Stimulated activated CD4-positive, alpha-beta T cell treated with anti-CD3 and anti-CD28 coated beads, TNF-alpha, amount 100 ng/mL, for 4 hours (primary cell): ENCODE measurements at regions not wholly inside any gene's neighbourhood (a gene's known extent, or its start where the extent isn't known, plus 50 kb on each side); places are given as distances from the start of the nearest gene placed in this dataset.
"Not testable (repeated sequence)": the region's sequence is repeated elsewhere in the genome, so short reads cannot be mapped to it uniquely, and the experiment has no call there.

ENCODE experiments used
- DNase-seq, 3 experiments: peaks; one replicate each; pipeline ENCODE4 v3.0.0-alpha.2; 2020; ENCODE audit warnings: low read depth in 3 of 3

DNA sequence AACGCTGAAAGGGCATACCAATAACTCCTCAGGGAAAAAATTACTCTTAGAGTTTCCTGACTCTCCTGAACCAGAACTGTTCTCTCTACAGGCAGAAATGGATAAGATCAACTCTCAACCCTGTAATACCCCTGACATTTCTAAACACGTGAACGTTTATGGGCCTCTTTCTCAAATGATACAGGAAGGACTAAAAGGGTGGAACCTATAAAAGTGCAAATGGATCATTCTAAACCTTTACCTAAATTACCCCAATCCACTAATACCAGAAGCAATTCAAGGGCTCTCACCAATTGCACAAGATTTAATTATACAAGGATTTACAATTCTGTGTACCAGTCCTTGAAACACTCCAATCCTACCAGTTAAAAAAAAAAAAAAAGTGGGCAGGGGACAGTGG lies 98.0 kb upstream of the FAM174B start:
- no peak for DNase-seq

DNA sequence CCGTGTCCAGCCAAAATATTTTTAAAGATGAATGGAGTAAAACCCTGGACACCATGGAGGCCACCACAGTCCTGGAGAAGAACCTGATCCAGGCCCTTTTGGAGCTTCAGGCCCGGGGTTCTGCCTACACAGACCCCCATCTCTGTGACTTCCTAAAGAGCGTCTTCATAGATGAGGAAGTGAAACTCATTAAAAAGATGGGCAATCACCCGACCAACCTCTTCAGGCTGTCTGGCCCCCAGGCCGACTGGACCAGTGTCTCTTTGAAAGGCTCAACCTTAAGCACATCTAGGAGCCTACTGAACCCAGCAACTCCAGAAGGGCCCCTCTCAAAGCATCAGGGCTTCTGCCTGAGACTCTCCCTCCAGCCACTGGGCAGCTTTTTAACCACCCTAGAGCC lies 107.9 kb upstream of the FAM174B start:
- no peak for DNase-seq

DNA sequence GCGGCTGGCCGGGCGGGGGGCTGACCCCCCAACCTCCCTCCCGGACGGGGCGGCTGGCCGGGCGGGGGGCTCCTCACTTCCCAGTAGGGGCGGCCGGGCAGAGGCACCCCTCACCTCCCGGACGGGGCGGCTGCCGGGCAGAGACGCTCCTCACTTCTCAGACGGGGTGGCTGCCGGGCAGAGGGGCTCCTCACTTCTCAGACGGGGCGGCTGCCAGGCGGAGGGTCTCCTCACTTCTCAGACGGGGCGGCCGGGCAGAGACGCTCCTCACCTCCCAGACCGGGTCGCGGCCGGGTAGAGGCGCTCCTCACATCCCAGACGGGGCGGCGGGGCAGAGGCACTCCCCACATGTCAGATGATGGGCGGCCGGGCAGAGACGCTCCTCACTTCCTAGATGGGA lies 112.6 kb upstream of the FAM174B start:
- not testable (repeated sequence) for DNase-seq

DNA sequence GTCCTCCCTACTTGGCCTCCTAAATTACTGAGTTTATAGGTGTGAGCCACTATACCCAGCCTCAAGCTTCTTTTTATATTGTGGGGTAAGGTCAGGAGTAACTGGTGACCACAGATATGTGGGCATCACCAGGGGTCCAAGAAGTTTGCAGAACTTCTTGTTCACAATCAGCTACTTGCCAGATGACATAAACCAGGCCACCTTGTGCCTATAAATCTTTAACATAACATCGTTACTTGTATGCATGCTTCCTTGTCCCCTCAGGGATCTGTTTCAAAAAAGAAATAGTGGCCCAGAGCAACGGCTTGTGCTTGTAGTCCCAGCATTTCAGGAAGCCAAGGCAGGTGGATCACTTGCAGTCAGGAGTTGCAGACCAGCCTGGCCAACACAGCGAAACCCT lies 115.1 kb upstream of the FAM174B start:
- DNase-seq, result no peak

DNA sequence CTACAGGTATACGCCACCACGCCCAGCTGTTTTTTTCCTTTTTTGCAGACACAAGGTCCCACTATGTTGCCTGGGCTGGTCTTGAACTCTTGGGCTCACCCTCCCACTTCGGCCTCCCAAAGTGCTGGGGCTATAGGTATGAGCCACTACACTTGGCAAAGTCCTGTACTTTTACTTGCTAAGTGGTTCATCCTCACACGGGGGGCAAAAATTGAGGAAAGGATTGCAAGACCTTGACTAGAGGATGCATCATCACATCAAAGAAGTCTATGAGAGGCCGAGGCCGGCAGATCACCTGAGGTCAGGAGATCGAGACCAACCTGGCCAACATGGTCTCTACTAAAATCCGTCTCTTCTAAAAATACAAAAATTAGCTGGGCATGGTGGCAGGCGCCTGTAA lies 116.5 kb upstream of the FAM174B start:
- no peak for DNase-seq

DNA sequence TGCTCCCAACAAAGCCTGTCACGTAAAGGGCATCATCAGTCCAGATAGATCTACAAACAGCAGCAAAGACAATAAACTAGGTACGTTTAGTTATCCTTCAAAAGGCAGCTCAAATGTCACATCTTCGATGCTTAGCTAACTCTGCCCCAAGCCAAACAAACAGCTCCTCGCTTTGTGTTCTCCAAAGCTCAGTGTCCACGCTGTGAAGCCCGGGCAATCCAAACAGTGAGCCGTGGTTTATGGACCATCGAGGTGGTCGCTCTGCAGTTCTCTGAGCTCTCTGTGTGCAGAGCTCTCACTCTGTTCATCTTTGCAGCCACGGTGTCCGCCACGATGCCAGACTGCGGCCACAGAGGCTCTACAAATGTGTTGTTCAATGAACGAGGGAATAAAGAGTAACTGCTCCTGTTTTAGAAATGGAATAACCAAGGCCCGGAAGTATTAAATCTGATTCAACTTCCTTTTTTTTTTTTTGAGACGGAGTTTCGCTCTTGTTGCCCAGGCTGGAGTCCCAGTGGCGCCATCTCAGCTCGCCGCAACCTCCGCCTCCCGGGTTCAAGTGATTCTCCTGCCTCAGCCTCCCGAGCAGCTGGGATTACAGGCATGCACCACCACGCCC lies 117.2 kb upstream of the FAM174B start:
- DNase-seq, result no peak

DNA sequence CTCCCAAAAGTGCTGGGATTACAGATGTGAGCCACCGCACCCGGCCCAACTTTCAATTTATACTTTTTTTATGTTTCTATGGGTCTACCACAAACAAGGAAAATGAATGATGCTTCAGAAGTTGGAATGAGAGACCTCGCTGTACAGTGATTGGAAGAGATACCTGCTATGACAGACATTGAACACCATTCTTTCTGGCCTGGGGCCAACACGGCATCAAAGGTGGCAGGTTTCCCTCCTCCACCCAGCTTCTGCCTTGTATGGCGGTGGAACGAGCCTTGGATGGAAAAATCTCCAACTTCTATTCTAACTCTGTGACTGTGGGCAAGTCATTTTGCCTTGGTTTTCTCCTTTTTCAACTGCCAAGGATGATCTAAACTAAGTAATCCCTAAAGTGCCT lies 117.8 kb upstream of the FAM174B start:
- no peak for DNase-seq

DNA sequence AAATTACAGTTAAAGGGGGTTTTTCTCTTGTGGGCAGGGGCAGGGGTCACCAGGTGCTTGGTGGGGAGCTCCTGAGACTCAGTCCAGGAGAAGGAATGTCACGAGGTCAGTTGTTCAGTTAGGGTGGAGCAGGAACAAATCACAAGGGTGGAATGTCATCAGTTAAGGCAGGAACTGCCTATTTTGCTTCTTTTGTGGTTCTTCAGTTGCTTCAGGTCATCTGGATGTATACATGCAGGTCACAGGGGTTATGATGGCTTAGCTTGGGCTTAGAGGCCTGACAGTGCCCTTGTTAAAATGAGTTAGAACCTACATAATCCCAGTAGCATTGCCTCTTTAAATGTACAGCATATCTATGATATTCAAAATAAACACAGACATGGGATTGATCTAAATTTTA lies 120.2 kb upstream of the CHD2 start:
- DNase-seq, result no peak

DNA sequence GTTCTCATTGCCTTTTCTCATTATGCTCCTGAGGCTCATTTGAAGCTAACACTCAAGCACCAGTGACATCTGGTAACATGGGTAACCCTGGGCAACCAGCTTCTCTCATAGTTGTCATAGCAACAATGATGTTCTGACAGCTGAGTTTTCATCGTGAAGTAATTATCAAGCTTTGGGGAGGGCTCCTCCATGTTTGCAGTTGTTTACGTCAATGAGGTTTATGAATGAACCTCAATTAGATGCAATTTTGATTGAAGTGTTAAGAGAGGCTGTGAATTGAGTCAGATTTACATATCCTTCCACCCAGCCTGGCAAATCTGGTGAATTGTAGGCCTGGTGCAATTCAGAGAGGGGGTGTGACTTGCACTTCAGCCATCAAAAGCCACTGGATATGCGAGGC lies 119.3 kb upstream of the CHD2 start:
- DNase-seq, result no peak

DNA sequence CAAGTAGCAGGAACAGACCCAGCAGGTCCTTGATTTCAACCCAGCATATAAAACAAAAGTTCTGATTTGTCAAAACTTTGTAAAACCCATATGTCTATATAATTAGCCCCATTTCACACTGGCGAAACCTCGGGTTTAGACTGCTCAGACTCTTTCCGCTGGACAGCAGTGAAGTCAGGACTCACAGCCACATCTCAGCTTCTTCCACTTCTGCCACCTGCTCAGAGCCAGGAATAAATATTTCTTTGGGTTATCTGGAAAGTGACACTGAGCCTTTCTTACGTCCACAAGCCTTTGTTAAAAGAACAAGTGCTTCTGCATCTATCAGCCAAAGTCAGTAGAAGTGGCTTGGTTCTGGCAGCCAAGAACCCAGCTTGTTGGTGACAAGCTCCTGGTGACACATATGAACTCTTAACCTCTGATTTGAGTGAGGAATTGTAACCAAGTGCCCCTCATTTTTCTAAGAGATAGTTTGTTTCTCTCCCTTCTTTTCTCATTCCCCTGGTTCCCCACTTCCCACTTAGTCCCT lies 118.1 kb upstream of the CHD2 start:
- no peak for DNase-seq

DNA sequence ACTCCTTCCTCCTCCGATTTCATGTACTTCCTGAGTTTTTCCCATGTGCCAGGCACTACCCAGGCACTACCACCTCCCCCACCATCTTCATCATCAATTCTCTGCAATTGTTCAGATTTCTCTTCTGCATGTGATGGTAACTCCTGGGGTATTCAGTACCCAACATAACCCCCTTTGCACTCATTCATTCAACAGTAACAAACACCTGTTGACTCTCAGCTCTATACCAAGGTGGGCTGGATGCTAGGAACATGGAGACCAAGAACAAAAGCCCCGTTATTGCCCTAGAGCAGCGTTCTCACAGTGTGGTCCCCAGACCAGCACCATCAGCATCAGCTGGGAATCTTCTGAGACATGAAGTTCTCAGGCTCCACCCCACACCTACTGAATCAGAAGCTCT lies 113.0 kb upstream of the CHD2 start:
- no peak for DNase-seq

DNA sequence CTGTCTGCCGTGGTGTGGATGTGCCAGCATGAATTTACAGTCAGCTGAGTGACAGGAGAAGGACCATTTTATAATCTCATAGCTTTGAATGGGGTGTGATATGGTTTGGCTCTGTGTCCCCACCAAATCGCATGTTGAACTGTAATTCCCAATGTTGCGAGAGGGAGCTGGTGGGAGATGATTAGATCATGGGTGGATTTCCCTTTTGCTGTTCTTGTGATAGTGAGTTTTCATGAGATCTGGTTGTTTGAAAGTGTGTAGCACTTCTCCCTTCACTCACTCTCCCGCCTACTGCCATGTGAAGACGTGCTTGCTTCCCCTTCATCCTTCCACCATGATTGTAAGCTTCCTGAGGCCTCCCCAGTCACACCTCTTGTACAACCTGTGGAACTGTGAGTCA lies 111.9 kb upstream of the CHD2 start:
- DNase-seq, result no peak

DNA sequence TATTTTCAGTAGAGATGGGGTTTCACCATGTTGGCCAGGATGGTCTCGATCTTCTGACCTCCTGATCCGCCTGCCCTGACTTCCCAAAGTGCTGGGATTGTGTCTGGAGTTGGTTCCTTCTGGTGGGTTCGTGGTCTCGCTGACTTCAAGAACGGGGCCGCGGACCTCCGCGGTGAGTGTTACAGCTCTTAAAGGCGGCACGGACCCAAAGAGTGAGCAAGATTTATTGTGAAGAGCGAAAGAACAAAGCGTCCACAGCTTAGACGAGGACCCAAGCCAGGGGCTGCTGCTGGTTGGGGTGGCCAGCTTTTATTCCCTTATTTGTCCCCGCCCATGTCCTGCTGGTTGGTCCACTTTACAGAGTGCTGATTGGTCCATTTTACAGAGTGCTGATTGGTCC lies 111.3 kb upstream of the CHD2 start:
- DNase-seq, result not testable (repeated sequence)

DNA sequence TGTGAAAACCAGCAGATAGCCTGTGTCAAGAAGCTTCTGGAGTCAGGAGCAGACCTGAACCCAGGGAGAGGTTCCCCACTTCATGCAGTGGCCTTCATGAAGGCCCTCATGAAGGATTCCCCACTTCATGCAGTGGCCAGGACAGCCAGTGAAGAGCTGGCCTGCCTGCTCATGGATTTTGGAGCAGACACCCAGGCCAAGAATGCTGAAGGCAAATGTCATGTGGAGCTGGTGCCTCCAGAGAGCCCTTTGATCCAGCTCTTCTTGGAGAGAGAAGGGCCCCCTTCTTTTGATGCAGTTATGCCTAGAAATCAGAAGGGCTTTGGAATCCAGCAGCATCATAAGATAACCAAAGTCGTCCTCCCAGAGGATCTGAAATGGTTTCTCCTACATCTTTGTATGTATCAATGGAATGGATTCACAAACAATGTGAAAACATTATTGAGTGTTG lies 103.9 kb upstream of the CHD2 start:
- no peak for DNase-seq

DNA sequence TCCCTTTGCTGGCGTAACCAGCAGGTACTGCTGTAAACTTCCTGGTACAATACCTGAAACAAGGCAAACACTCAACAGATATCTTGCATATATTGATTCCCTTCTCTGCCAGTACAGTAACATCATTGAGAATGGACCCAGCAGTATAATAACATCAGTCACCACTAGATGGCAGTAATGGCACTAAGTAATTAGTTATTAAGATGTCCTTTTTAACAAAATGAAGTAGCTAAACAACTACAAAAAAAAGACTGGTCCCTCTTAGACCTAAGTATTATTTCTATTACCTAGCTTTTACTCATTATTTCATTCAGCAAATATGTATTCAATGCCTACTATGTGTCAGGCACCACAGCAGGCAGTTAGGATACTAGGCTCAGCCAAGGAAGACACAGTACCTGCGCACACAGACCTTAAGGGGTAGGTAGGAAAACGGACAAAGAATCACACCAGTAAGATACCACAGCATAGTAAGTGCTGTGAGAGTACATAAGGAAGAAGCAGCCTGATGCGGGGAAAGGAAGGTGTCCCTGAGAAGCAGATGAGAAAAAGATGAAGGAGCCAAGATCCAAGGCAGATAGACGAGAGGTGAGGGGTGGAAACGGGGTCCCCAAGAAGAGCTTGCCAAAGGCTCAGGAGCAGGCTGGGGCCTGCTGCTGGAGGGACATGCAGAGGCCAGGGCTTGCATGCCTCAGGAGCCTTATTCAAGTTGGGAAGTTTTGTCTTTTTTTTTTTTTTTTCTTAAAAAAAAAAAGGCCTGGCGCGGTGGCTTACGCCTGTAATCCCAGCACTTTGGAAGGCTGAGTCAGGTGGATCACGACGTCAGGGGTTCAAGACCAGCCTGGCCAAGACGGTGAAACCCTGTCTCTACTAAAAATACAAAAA lies 102.7 kb upstream of the CHD2 start:
- DNase-seq, result no peak

DNA sequence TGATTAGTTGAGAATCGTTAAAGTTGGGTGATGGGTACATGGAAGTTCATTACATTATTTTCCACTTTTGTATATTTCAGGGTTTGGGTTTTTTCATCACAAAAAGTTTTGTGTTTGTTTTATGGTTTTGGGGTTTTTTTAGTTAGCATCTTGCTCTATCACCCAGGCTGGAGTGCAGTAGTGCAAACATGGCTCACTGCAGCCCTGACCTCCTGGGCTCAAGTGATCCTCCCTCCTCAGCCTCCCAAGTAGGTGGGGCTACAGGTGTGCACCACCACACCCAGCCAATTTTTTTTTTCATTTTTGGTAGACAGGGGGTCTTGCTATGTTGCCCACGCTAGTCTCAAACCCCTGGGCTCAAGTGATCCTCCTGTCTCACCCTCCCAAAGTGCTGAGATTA lies 100.1 kb upstream of the CHD2 start:
- no peak for DNase-seq

DNA sequence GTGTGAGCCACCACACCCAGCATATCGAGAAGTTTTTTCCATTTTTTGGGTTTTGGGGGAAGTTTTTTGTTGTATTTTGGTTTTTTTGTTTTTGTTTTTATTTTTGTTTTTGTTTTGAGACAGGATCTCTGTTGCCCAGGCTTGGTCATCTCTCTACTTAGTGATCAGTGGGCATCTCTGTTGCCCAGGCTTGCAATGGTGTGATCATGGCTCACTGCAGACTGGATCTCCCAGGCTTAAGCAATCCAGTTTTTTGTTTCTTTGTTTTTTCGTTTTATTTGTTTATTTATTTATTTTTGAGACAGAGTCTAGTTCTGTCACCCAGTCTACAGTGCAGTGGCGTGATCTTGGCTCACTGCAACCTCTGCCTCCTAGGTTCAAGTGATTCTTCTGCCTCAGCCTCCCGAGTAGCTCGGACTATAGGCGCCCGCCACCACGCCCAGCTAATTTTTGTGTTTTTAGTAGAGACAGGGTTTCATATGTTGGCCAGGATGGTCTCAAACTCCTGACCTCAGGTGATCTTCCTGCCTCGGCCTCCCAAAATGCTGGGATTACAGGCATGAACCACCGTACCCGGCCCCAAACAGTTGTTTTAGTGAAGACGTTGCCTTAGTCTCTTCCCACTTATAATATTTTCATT lies 99.6 kb upstream of the CHD2 start:
- not testable (repeated sequence) for DNase-seq

DNA sequence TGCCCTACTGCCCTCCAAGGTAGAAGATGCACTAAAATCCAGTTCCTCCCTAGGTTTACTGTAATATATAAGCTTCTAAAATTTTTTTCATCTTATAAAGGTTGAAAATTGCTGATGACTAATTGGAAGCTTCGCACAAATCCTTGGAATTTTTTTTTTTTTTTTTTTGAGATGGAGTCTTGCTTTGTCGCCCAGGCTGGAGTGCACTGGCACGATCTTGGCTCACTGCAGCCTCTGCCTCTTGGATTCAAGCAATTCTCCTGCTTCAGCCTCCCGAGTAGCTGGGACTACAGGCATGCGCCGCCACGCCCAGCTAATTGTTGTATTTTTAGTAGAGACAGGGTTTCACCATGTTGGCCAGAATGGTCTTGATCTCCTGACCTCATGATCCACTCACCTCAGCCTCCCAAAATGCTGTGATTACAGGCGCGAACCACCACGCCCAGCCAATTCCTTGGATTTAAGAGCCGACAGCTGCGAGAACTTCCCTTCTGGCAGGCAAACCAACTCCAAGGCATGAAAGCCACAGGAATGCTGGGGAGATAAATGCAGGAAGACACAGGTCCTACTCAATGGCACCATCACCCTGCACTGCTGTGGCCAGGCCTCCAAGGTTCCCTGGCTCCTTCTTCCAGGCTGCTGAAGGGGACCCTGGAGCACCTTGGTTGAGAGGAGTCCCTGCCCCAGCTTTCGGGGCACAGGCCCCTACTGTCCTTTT lies 98.9 kb upstream of the CHD2 start:
- not testable (repeated sequence) for DNase-seq

DNA sequence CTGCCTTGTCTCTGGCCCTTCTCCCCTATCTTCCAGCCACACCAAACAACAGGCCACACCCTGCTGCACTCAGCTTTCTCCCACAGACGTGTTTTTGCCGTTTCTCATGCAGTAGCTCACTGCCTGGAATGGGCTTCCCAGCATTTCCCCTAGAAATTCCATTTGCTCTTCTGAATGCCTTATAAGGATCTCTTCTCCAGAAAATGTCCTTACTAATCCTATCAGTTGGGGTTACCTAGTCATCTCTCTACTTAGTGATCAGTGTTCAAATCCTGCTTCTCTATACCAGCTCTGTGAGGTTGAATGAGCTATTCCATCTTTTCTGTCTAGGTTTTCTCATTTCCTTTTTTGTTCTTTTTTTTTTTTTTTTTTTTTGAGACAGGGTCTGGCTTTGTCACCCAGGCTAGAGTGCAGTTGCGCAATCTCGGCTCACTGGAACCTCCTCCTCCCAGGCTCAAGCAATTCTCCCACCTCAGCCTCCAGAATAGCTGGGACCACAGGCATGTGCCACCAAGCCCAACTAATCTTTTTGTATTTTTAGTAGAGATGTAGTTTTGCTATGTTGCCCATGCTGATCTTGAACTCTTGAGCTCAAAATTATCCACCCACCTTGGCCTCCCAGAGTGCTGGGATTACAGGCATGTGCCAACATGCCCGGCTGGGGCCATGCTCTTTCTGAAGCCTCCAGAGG lies 98.2 kb upstream of the CHD2 start:
- DNase-seq, result no peak

DNA sequence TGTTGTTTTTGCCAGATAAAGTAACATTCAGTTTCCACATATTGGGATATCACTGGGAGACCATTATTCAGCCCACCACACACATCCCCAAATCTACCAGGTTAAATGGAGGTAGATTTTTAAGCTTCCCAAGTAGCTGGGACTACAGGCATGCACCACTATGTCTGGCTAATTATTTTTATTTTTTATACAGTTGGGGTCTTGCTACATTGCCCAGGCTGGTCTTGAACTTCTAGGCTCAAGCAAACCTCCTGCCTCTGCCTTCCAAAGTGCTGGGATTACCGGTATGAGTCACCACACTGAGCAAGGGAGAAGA lies 96.6 kb upstream of the CHD2 start:
- no peak for DNase-seq

DNA sequence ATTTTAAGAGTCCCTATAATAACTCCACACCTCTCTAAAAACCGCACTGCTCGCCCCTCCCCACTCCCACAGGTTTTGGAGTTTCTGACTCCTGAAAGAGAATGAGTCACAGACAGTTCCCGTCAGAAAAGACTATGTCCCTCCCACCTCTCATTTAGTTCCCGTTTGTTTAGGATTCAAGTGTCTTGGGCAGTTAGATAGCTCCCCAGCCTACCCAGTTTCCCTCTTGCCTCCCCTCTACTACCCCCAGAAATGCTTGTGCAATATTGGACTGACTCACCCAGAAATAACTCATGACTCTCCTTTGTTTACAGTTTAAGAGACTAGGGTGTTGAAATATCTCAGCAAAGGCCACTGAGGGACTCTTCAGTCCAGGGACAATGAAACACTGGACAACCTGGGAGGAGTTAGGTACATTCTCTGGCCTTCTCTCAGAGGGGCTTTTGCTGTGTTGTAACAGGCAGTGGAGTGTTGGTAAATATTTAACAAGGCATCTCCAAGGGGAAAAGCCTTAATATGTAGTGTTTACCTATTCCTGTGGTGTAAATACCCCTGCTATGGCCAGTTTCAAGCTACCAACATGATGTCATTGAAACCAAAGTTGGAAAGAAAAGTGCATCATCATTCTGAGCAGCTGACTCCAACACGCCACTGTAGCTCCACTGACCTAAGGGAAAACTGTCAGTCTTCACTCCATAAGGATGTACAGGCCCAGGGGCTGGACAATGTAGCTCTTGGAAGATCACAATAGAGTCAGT lies 96.1 kb upstream of the CHD2 start:
- DNase-seq, result peak; percentile 41 to 61 (median 61)
